ENCODE measurements at regions not wholly inside any gene's neighbourhood (a gene's known extent, or its start where the extent isn't known, plus 50 kb on each side); places are given as distances from the start of the nearest gene placed in this dataset.

DNA sequence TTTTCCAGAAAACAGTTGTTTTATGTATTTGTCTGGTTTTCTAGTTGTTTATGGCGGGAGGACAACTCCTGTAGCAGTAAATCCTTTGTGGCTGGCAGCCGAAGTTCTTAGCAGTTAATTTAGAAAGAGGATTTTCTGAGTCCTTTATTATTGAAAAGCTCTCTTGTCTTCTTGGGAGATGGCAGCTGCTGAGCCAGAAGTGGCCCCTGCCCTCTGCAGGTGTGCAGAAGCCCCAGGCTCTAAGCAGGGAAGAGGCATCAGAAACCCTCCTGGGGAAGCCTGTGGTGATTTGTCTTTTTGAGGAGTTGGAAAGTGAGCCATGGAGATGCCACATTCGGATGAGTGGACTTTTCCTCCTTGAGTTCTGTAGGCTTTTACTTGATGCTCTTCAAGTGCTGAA is 106.3 kb downstream of the GLRX3 start:
- no peak for FAIRE-seq
- TF ChIP-seq PAX5 (IDR thresholded peaks at IDR 0.05; ENCODE audit: insufficient read depth, low read length, severe bottlenecking) (no peak), POLR2A (IDR thresholded peaks at IDR 0.05; ENCODE audit: low read depth, low read length) (no peak), POU2F2 (IDR thresholded peaks at IDR 0.05; ENCODE audit: low read depth, low read length) (no peak), SPI1 (IDR thresholded peaks at IDR 0.05; ENCODE audit: low read depth, low read length) (no peak), TAF1 (IDR thresholded peaks at IDR 0.05; ENCODE audit: low read depth, low read length) (no peak), POLR2AphosphoS5 (IDR thresholded peaks at IDR 0.05; ENCODE audit: low read depth, low read length) (no peak)
- DNase-seq (ENCODE audit: insufficient read length, low spot score): no peak

DNA sequence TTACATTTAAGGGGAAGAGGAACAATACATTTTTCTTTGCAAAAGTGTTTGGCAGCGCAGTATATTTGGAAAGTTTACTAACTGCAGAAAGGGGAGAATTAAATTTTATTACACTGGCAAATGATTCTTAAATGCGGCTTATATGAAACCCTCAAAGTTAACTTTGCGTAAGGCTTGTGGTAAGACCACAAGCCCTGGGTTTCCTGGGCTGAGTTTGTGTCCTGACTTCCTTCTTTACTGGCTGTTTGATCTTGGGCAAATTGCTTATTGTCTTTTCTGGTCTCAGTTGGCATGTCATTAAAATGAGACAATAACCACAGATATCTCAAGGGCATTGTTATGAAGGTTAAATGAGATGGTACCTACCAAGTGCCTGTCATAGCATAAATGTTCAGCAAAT is 106.8 kb downstream of the GLRX3 start:
- no peak for FAIRE-seq
- TF ChIP-seq SPI1 (IDR thresholded peaks at IDR 0.05; ENCODE audit: low read depth, low read length) (no peak), POU2F2 (IDR thresholded peaks at IDR 0.05; ENCODE audit: low read depth, low read length) (no peak), POLR2A (IDR thresholded peaks at IDR 0.05; ENCODE audit: low read depth, low read length) (no peak), TAF1 (IDR thresholded peaks at IDR 0.05; ENCODE audit: low read depth, low read length) (no peak)
- DNase-seq (ENCODE audit: insufficient read length, low spot score): no peak

DNA sequence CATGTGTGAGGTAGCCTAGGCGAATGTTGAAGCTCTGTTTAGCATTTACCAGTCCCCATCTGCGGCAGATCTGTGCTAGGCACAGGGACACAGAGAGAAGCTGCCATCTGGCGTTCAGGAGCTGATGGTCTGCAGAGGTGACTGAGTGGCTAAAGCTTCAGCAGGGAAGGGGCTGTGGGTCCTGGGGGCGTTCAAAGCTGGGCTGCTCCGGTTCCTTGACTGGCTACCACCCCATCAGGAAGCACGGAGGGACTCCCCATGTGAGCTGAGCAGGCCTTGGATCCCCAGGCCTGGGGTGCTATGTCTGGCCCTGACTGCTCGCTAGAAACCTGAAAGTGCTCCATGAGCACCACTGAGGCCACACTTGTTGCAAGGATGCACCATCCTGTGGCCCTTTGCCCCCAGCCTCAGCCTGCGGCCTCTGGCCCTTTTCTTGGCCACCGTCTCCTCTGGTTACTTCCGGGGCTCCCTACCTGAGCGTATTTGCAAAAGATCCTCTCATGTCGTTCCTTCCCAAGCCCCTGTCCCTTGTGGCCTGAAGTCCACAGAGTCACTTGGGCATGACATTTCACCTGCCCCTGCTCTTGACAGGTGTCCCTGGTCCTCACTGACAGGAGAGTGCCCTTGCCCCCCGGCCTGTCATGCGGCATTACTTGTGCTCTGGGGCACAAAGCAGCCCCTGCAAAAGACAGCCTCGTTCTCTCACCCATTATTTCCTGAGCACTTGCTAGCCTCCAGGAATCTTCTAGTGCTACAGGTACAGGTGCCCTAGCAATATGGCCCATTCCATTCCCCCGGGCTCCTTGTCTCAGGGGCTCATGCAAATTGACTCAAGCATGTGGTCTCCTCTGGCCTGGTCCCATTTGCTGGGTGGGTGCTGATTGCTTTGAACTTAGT is 108.1 kb downstream of the GLRX3 start:
- FAIRE-seq (no peak), DNase-seq (ENCODE audit: insufficient read length, low spot score) (no peak)
- no peak for TF ChIP-seq SPI1 (IDR thresholded peaks at IDR 0.05; ENCODE audit: low read depth, low read length)
- no peak for TF ChIP-seq PAX5 (IDR thresholded peaks at IDR 0.05; ENCODE audit: insufficient read depth, low read length, severe bottlenecking)
- no peak for TF ChIP-seq POU2F2 (IDR thresholded peaks at IDR 0.05; ENCODE audit: low read depth, low read length)
- TF ChIP-seq POLR2A (IDR thresholded peaks at IDR 0.05; ENCODE audit: low read depth, low read length): no peak
- no peak for TF ChIP-seq TAF1 (IDR thresholded peaks at IDR 0.05; ENCODE audit: low read depth, low read length)
- TF ChIP-seq POLR2AphosphoS5 (IDR thresholded peaks at IDR 0.05; ENCODE audit: low read depth, low read length): no peak

DNA sequence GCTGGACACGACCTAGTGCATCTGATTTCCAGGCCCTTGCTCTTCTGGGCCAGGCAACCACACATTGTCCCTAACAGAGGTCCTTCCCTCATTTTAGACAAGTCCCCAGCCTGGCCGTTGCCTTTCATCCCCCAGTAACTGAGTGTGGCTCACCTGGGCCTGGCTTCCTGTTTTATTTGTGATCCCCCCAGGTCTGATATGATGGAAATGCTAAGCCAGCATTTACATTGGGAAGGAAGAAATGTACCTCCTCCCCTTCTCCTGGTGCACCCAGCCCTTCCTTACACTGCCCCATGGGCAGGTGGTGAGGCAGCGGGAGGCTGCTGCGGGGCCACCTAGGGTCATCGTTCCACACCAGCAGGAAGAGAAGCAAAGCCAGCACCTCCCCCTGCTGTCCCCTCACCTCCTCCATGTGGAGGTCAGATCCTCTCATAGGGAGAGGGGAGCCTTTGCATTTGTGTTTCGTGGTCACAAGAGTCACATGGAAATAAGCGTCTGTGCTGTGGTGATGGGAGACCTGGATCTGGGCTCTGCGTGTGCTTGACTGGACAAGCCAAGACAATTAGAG is 108.8 kb downstream of the GLRX3 start:
- DNase-seq (ENCODE audit: insufficient read length, low spot score) (no peak), FAIRE-seq (no peak)
- TF ChIP-seq POLR2A (IDR thresholded peaks at IDR 0.05; ENCODE audit: low read depth, low read length): no peak
- no peak for TF ChIP-seq TAF1 (IDR thresholded peaks at IDR 0.05; ENCODE audit: low read depth, low read length)
- no peak for TF ChIP-seq PAX5 (IDR thresholded peaks at IDR 0.05; ENCODE audit: insufficient read depth, low read length, severe bottlenecking)
- no peak for TF ChIP-seq POLR2AphosphoS5 (IDR thresholded peaks at IDR 0.05; ENCODE audit: low read depth, low read length)
- TF ChIP-seq SPI1 (IDR thresholded peaks at IDR 0.05; ENCODE audit: low read depth, low read length): no peak
- no peak for TF ChIP-seq POU2F2 (IDR thresholded peaks at IDR 0.05; ENCODE audit: low read depth, low read length)

DNA sequence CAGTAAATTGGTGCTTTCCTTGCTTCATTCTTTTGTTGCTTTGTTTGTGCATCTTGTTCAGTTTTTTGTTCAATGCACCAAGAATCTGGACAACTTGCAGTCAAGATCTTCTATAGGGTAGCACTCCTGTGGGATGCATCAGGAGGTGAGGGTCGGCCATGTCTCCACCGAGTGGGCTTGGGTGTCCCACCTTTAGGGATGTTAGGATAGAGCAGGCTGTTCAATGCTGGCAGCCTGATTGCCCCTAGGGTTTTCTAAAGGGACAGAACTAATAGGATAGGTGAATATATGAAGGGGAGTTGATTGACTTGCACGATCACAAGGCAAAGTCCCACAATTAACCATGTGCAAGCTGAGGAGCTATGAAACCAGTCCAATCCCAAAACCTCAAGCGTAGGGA is 109.9 kb downstream of the GLRX3 start:
- no peak for DNase-seq (ENCODE audit: insufficient read length, low spot score)
- TF ChIP-seq POLR2A (IDR thresholded peaks at IDR 0.05; ENCODE audit: low read depth, low read length) (no peak), TAF1 (IDR thresholded peaks at IDR 0.05; ENCODE audit: low read depth, low read length) (no peak), PAX5 (IDR thresholded peaks at IDR 0.05; ENCODE audit: insufficient read depth, low read length, severe bottlenecking) (no peak), SPI1 (IDR thresholded peaks at IDR 0.05; ENCODE audit: low read depth, low read length) (no peak), POLR2AphosphoS5 (IDR thresholded peaks at IDR 0.05; ENCODE audit: low read depth, low read length) (no peak), POU2F2 (IDR thresholded peaks at IDR 0.05; ENCODE audit: low read depth, low read length) (no peak)
- no peak for FAIRE-seq

DNA sequence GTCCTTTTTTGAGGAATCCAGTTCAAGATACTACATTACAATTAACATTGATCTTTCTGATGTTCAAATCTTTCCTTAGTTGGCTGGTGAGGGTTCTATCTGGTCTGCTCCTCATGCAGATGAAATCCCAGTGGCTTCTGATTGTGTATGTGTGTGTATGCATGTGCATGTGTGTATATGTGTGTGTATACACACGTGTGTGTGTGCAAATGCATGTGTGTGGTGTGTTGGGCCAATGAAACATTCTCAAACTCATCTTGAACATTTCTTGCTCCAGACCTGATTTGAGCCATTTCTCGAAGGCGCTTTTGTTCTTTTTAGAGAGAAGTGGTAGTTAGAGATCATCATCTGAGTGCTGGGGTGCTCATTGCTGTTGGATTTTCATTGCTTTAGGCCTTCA is 113.9 kb downstream of the GLRX3 start:
- FAIRE-seq (no peak), DNase-seq (ENCODE audit: insufficient read length, low spot score) (no peak)
- no peak for TF ChIP-seq POLR2AphosphoS5 (IDR thresholded peaks at IDR 0.05; ENCODE audit: low read depth, low read length)
- TF ChIP-seq PAX5 (IDR thresholded peaks at IDR 0.05; ENCODE audit: insufficient read depth, low read length, severe bottlenecking): no peak
- TF ChIP-seq TAF1 (IDR thresholded peaks at IDR 0.05; ENCODE audit: low read depth, low read length): no peak
- no peak for TF ChIP-seq POU2F2 (IDR thresholded peaks at IDR 0.05; ENCODE audit: low read depth, low read length)
- TF ChIP-seq SPI1 (IDR thresholded peaks at IDR 0.05; ENCODE audit: low read depth, low read length): no peak
- TF ChIP-seq POLR2A (IDR thresholded peaks at IDR 0.05; ENCODE audit: low read depth, low read length): no peak

DNA sequence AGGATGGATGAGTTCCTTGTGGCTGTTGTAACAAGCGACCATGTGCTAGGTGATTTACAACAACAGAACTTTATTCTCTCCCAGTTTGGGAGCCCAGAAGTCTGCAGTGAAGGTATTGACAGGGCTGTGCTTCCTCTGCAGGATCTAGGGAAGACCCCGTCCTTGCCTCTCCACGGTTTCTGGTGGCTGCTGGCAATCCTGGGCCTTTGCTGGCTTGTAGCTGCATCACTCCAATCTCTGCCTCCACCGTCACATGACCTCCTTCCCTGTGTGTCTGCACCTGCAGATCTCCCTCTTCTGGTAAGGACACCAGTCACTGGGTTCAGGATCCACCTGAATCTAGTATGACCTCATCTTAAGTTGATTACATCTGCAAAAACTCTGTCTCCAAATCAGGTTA is 115.6 kb downstream of the GLRX3 start:
- DNase-seq (ENCODE audit: insufficient read length, low spot score): no peak
- FAIRE-seq: no peak
- no peak for TF ChIP-seq POU2F2 (IDR thresholded peaks at IDR 0.05; ENCODE audit: low read depth, low read length)
- no peak for TF ChIP-seq POLR2AphosphoS5 (IDR thresholded peaks at IDR 0.05; ENCODE audit: low read depth, low read length)
- no peak for TF ChIP-seq PAX5 (IDR thresholded peaks at IDR 0.05; ENCODE audit: insufficient read depth, low read length, severe bottlenecking)
- no peak for TF ChIP-seq SPI1 (IDR thresholded peaks at IDR 0.05; ENCODE audit: low read depth, low read length)
- TF ChIP-seq TAF1 (IDR thresholded peaks at IDR 0.05; ENCODE audit: low read depth, low read length): no peak
- no peak for TF ChIP-seq POLR2A (IDR thresholded peaks at IDR 0.05; ENCODE audit: low read depth, low read length)

DNA sequence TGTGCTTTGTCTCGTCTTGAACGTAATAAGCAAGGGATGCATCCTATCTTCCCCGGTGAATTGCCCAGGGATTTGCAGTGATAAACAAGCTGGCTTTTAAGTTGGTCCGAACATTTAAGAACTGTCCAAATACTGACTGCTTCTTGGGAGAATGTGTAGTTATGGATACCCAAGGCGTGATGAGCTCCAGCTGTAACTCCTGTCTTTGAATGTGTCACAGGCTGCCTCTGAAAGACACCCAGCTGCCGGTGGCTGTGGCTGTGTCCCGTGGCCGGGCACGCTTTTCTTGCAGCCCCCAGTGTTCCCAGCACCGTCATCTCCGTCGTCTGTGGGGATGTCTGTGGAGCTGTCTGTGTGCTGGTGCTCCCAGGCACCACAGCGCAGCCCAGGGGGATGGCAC is 118.1 kb downstream of the GLRX3 start:
- FAIRE-seq (no peak), DNase-seq (ENCODE audit: insufficient read length, low spot score) (no peak)
- TF ChIP-seq POU2F2 (IDR thresholded peaks at IDR 0.05; ENCODE audit: low read depth, low read length) (no peak), POLR2A (IDR thresholded peaks at IDR 0.05; ENCODE audit: low read depth, low read length) (no peak), POLR2AphosphoS5 (IDR thresholded peaks at IDR 0.05; ENCODE audit: low read depth, low read length) (no peak), PAX5 (IDR thresholded peaks at IDR 0.05; ENCODE audit: insufficient read depth, low read length, severe bottlenecking) (no peak), TAF1 (IDR thresholded peaks at IDR 0.05; ENCODE audit: low read depth, low read length) (no peak)

DNA sequence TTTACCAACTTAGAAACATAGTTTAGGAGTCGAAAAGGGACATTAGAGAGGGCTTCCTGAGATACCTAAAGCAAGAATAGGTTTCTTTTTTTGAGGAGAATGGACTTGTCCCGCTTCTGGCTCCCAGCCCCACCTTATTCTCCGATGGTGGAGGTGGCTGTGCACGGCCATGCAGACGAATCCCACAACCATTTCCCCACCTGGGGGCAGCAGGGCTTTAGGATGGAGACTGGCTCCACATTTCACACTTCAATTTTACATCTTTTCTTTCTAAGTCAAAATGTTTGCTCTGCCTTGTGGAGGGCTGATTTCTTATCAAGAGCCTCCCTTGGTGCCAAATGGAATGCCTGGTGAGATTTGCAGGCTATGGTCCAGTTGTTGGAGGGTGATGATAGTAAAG is 118.5 kb downstream of the GLRX3 start:
- no peak for FAIRE-seq
- DNase-seq (ENCODE audit: insufficient read length, low spot score): no peak
- TF ChIP-seq POU2F2 (IDR thresholded peaks at IDR 0.05; ENCODE audit: low read depth, low read length): no peak
- no peak for TF ChIP-seq PAX5 (IDR thresholded peaks at IDR 0.05; ENCODE audit: insufficient read depth, low read length, severe bottlenecking)
- no peak for TF ChIP-seq POLR2AphosphoS5 (IDR thresholded peaks at IDR 0.05; ENCODE audit: low read depth, low read length)
- TF ChIP-seq TAF1 (IDR thresholded peaks at IDR 0.05; ENCODE audit: low read depth, low read length): no peak
- no peak for TF ChIP-seq POLR2A (IDR thresholded peaks at IDR 0.05; ENCODE audit: low read depth, low read length)
- no peak for TF ChIP-seq SPI1 (IDR thresholded peaks at IDR 0.05; ENCODE audit: low read depth, low read length)
